K562 (cell line): ENCODE measurements at regions not wholly inside any gene's neighbourhood (a gene's known extent, or its start where the extent isn't known, plus 50 kb on each side); places are given as distances from the start of the nearest gene placed in this dataset.

Source experiments
- ATAC-seq: fragments of 200-7000 bp; cut with Tn5 transposase; 3 replicates; pipeline ENCODE4 v1.9.1; 2020; ENCODE audit warnings: moderate library complexity
- BruUV-seq: library from RNA; stranded (reverse); fragments of 400-500 nt; replicated peaks from 2 replicates; lab custom pipeline; 2021; lab: Mats Ljungman, UMichigan
- CTCF ChIA-PET: fragments of 300-600 bp; formaldehyde crosslinking; extraction: SDS; loops from one replicate; lab custom pipeline; 2021; ENCODE audit warnings: low intra/inter-chr PET ratio; lab: Yijun Ruan, JAX
- POLR2A ChIA-PET: fragments of 300-600, 350-650 bp; sonication (Branson Sonifier 250); formaldehyde crosslinking; extraction: SDS; loops from one replicate; lab custom pipeline; 2021; ENCODE audit warnings: antibody characterized with exemption, inconsistent platforms; lab: Yijun Ruan, JAX
- DNase-seq, 4 experiments: peaks; one replicate each; pipeline versions ENCODE4 v3.0.0 to v3.0.0-alpha.2; 2011 to 2018; ENCODE audit warnings: low spot score in 3 of 4, mixed read lengths in 3 of 4; ENCODE audit errors: extremely low read depth in 1 of 4
- FAIRE-seq: peaks from 2 replicates; lab custom pipeline; 2011; peaks lifted over from hg19 to GRCh38; lab: Jason Lieb, UNC
- H2AFZ ChIP-seq: 2 replicates; pipeline ENCODE4 v1.6.0; 2011; ENCODE audit warnings: low read depth, low read length, control low read depth, inconsistent platforms
- H3K27ac ChIP-seq: fragments of 200-600 bp; 3 replicates; pipeline ENCODE4 v1.8.0; 2011; ENCODE audit warnings: low read depth, mild to moderate bottlenecking, control low read depth, inconsistent platforms, low read length, moderate library complexity, mixed read lengths; ENCODE audit errors: extremely low read depth
- H3K27me3 ChIP-seq, 2 experiments: fragments of 300-600 bp in 1 of 2; 2 replicates in 1 of 2; 3 replicates in 1 of 2; pipeline versions ENCODE4 v1.6.0 to v1.8.0; 2011; ENCODE audit warnings: inconsistent platforms in 2 of 2, low read length in 2 of 2, mild to moderate bottlenecking in 1 of 2, mixed read lengths in 1 of 2, moderate library complexity in 1 of 2; ENCODE audit not compliant: control insufficient read depth in 2 of 2, insufficient read depth in 2 of 2
- H3K36me3 ChIP-seq: fragments of 300-600 bp; 3 replicates; pipeline ENCODE4 v1.8.0; 2011; ENCODE audit warnings: mild to moderate bottlenecking, low read length, inconsistent platforms; ENCODE audit not compliant: control insufficient read depth, insufficient read depth
- H3K4me1 ChIP-seq, 2 experiments: fragments of 200-600 bp in 1 of 2; replicated peaks in 1 of 2; 2 replicates in 1 of 2; 3 replicates in 1 of 2; pipeline versions ENCODE4 v1.5.1 to v1.8.0; 2011; ENCODE audit warnings: inconsistent platforms in 2 of 2, low read length in 2 of 2, mild to moderate bottlenecking in 1 of 2, mixed read lengths in 1 of 2, moderate library complexity in 1 of 2; ENCODE audit not compliant: control insufficient read depth in 2 of 2, insufficient read depth in 2 of 2
- H3K4me2 ChIP-seq: 2 replicates; pipeline ENCODE4 v1.6.1; 2011; ENCODE audit warnings: low read length, control low read depth, inconsistent platforms, mixed read lengths; ENCODE audit not compliant: insufficient read depth
- H3K4me3 ChIP-seq: fragments of 200-600 bp; sonication (generic), shearing (Covaris generic); 2 replicates; pipeline ENCODE4 v1.5.1; 2016; ENCODE audit warnings: control low read depth, inconsistent platforms
- H3K79me2 ChIP-seq: fragments of 200-600 bp; 3 replicates; pipeline ENCODE4 v1.8.0; 2011; ENCODE audit warnings: low read length, inconsistent platforms; ENCODE audit not compliant: control insufficient read depth, insufficient read depth
- H3K9ac ChIP-seq, 2 experiments: 2 replicates each; pipeline versions ENCODE4 v1.6.0 to v1.6.1; 2011; ENCODE audit warnings: low read depth in 2 of 2, low read length in 2 of 2, control low read depth in 1 of 2, inconsistent platforms in 1 of 2, mild to moderate bottlenecking in 1 of 2, mixed read lengths in 1 of 2; ENCODE audit not compliant: insufficient read depth in 1 of 2
- H3K9me1 ChIP-seq: one replicate; pipeline ENCODE4 v1.6.0; 2011; ENCODE audit warnings: inconsistent platforms, mild to moderate bottlenecking, low read length, moderate library complexity; ENCODE audit not compliant: control insufficient read depth, insufficient read depth
- H3K9me3 ChIP-seq: replicated peaks from 2 replicates; pipeline ENCODE4 v1.5.1; 2011; ENCODE audit warnings: low read depth, low read length, inconsistent platforms; ENCODE audit not compliant: control insufficient read depth, insufficient read depth
- H4K20me1 ChIP-seq: replicated peaks from 2 replicates; pipeline ENCODE4 v1.6.1; 2011; ENCODE audit warnings: low read length, inconsistent platforms, mixed read lengths; ENCODE audit not compliant: control insufficient read depth, insufficient read depth
- AFF1 ChIP-seq, 2 experiments: fragments of 450-650 bp; IDR thresholded peaks; 2 replicates each; pipeline ENCODE4 v1.6.1; 2018; ENCODE audit warnings: mild to moderate bottlenecking in 2 of 2, low read depth in 1 of 2; ENCODE audit not compliant: partially characterized antibody in 2 of 2
- CCAR2 ChIP-seq: fragments of 200-400 bp; formaldehyde crosslinking; IDR thresholded peaks from 2 replicates; pipeline ENCODE4 v1.6.1; 2017; ENCODE audit warnings: mild to moderate bottlenecking, low read depth, low read length
- EZH2 ChIP-seq: IDR thresholded peaks from 2 replicates; pipeline ENCODE4 v1.6.1; 2012; ENCODE audit warnings: low read depth, mild to moderate bottlenecking, inconsistent platforms, low read length, borderline replicate concordance
- MIER1 ChIP-seq: fragments of 450-650 bp; IDR thresholded peaks from 2 replicates; pipeline ENCODE4 v1.6.1; 2016; ENCODE audit warnings: antibody characterized with exemption, mild to moderate bottlenecking, low read depth
- SMARCC2 ChIP-seq: fragments of 450-650 bp; IDR thresholded peaks from 2 replicates; pipeline ENCODE4 v1.6.1; 2017; ENCODE audit warnings: antibody characterized with exemption, moderate library complexity, mild to moderate bottlenecking, low read depth
- TCF7 ChIP-seq: sonication (generic); IDR thresholded peaks from 2 replicates; pipeline ENCODE4 v1.6.1; 2016; ENCODE audit warnings: antibody characterized with exemption, borderline replicate concordance
- USF2 ChIP-seq: sonication (generic); formaldehyde crosslinking; IDR thresholded peaks from 2 replicates; pipeline ENCODE4 v1.5.0; 2020; ENCODE audit warnings: missing genetic modification reagents
- ZNF140 ChIP-seq: fragments of 250-450 bp; sonication (Bioruptor Pico); IDR thresholded peaks from 2 replicates; pipeline ENCODE4 v1.8.0; 2021; ENCODE audit warnings: moderate library complexity, mild to moderate bottlenecking, inconsistent platforms
- ZNF318 ChIP-seq, 2 experiments: fragments of 450-650 bp; IDR thresholded peaks; 2 replicates each; pipeline ENCODE4 v1.6.1; 2016; ENCODE audit warnings: mild to moderate bottlenecking in 2 of 2, borderline replicate concordance in 1 of 2, low read depth in 1 of 2, moderate library complexity in 1 of 2
- WGBS: fragments of 100-300 bp; shearing (Covaris generic); methylation state at CpG from one replicate; pipeline ENCODE4 v1.1.6; 2016; ENCODE audit warnings: low coverage, mixed read lengths; ENCODE audit not compliant: insufficient coverage; ENCODE audit errors: missing lambda C conversion rate; 5-methylcytosine and 5-hydroxymethylcytosine counted together
- in situ Hi-C: fragments of 300-500 bp; cut with MboI; formaldehyde crosslinking; loops from 4 replicates; pipeline ENCODE4 v1.15.0; 2018; ENCODE audit warnings: inconsistent platforms, mixed read lengths
- intact Hi-C: fragments of 100-400 bp; cut with micrococcal nuclease; formaldehyde crosslinking; loops from 2 replicates; pipeline ENCODE4 v1.14.2; 2022

GRCh38 chr15:62914461-62915079, 128.0 kb upstream of the TPM1 start:
- in situ Hi-C loops: no loop called here
- 2% methylated on average over 7 of the region's 7 CpGs for WGBS
- no peak overlapping the region for H2AFZ ChIP-seq
- POLR2A ChIA-PET: no interaction called here
- H3K9ac ChIP-seq: no peak overlapping the region
- no peaks in the 10 kb centered on the region for H3K36me3 ChIP-seq
- no peaks in the 10 kb centered on the region for H3K9me1 ChIP-seq
- H3K27me3 ChIP-seq: peaks cover 5 to 33% of the 10 kb centered on the region in 2 experiments; a peak in 4 of 5 replicates
- CTCF ChIA-PET: no interaction called here
- H3K4me1 ChIP-seq: no peaks in the 10 kb centered on the region
- BruUV-seq: no TSS peak
- DNase-seq (no peak), ATAC-seq (no peak), FAIRE-seq (no peak)
- H3K9me3 ChIP-seq: no peaks in the 10 kb centered on the region
- intact Hi-C loops: no loop called here
- H3K4me3 ChIP-seq: no peak overlapping the region
- H3K27ac ChIP-seq: no peak overlapping the region
- H3K4me2 ChIP-seq: no peak overlapping the region
- no peaks in the 10 kb centered on the region for H3K79me2 ChIP-seq
- no peaks in the 10 kb centered on the region for H4K20me1 ChIP-seq
- TF ChIP-seq MIER1 (no peak), TCF7 (no peak), AFF1 (IDR thresholded peaks at IDR 0.05; ENCODE audit: low read depth in 1 of 2, partially characterized antibody in 2 of 2) (no peak), USF2 (CRISPR knock-in tag) (no peak), ZNF318 (IDR thresholded peaks at IDR 0.05; ENCODE audit: borderline replicate concordance in 1 of 2, low read depth in 1 of 2) (no peak), CCAR2 (no peak), SMARCC2 (no peak), EZH2 (no peak), ZNF140 (CRISPR knock-in tag) (no peak)
